Smooth muscle cell of the brain vasculature (primary cell): ENCODE measurements at regions not wholly inside any gene's neighbourhood (a gene's known extent, or its start where the extent isn't known, plus 50 kb on each side); places are given as distances from the start of the nearest gene placed in this dataset.
"Not testable (repeated sequence)": the region's sequence is repeated elsewhere in the genome, so short reads cannot be mapped to it uniquely, and the experiment has no call there.

Experiments
- DNase-seq: peaks from one replicate; pipeline ENCODE4 v3.0.0-alpha.2; 2012; ENCODE audit warnings: low read depth, low spot score

DNA sequence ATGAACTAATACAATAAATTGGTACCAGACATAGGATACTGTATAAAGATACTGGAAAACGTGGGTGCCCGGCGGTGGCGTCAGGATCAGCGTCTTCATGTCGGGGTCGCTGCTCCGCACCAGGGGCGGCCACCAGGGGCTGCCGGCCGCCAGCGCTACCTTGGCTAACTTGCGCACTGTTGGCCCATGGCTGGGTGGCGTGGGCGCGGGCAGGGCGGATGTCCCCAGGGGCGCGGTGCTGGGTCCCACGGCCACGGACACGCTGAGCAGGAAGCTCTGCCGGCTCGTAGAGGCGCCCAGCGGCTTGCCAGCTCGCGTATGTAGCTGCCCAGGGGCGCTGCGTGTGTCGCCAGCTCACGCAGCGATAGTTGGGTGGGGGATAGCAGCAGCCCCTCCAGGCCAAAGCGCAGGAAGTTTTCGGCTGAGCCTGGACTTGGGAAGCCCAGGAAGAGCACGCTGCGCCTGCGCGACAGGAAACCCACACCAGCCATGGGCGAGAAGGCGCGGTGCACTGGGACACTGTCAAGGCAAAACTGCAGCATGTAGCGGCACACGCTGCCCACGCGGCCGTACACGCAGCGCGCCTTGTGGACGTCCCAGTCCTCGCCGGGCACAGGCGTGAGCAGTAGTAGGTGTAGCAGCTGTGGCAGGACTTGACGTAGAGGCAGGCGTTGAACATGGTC lies 299.9 kb downstream of the CCDC74A start:
- no peak for DNase-seq

DNA sequence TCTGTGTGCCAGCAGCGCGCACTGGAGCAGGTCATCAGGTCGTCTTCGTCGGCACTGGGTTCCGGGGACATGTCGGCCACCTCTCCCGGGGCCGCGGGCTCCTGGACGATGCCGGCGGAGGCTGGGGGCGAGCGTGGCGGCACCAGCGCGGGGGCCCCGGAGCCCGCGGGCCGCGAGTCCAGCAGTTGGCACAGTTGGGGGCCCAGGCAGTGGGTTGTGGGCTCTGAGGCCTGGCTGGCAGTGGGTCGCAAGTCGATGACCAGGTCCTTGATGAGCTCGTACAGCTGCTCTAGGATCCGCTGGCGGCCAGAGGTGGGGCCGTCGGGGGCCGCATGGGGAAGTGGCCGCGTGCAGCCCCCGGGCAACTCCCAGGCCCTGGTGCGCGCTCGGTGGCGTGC lies 300.5 kb downstream of the CCDC74A start:
- DNase-seq = no peak

DNA sequence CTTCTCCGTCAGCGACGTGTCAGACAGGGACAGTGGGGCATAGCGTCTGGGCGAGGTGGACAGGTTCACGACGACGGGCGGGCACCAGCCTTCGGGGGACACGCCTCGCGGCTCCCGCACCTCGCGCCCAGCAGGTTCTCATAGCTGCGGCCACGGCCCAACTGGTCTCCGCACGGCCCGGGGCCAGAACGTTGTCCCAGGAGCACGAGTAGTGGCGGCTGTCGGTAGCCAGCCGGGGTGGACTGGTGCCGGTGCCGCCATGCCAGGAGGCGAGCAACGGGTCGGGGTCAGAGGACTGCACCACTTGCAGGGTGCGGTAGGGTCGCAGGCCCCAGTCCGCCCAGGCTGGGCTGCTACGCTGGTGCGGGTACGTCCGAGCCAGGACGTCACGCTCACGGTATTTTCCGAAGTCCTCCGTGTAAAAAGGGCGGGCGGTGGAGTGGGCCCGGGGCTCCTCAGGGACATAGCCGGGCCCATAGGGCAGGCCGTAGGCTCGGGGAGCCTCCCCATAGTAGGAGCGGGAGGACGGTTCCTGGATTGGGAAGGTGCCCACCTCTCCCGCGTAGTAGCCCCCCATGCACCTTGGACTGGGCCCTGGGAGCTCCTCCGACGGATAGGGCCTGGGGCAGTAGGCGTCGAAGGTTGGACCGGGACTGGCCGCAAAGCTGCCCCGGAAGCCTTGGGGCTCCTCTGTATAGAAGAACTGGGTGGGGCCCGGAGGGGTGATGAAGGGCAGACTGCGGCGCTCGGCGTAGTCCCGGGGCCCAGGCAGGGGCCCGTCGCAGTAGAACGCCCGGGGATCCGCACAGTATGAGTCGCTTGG lies 301.2 kb downstream of the CCDC74A start:
- not testable (repeated sequence) for DNase-seq

DNA sequence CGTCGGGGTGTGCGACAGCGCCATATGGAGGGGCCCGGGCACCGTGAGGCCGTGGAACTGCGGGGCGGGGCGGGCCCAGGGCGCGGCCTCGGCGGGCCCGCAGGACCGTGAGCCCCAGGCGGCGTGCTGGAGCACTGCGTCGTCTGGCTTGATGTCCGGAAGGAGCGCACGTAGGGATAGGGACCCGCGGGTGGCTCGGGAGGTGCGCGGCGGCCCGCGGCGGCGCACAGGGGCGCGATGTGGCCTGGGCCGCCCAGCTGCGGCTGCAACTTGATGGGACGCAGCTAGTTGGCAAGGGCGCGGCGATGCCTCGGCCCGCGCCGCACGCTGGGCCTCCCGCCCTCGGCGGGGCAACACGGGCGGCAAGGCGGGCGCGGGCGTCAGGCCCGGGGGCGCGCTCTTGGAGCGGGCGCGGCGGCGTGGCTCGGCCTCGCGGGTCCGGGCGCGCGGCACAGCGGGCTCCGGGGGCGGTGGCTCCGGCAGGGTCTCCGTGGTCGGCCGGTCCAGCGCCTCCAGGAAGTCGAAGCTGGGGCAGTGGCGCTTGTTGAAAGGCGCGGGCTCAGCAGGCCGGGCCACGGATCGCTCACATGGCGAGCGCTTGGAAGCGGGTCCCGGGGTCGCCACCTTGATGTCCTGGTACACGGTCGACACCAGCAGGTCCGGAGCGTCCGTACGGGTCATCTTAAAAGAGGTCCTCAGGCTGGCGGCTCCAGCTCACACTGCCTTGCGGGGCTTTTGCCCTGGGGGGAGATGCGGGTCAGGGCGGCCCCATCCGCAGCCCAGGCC lies 302.0 kb downstream of the CCDC74A start:
- not testable (repeated sequence) for DNase-seq

DNA sequence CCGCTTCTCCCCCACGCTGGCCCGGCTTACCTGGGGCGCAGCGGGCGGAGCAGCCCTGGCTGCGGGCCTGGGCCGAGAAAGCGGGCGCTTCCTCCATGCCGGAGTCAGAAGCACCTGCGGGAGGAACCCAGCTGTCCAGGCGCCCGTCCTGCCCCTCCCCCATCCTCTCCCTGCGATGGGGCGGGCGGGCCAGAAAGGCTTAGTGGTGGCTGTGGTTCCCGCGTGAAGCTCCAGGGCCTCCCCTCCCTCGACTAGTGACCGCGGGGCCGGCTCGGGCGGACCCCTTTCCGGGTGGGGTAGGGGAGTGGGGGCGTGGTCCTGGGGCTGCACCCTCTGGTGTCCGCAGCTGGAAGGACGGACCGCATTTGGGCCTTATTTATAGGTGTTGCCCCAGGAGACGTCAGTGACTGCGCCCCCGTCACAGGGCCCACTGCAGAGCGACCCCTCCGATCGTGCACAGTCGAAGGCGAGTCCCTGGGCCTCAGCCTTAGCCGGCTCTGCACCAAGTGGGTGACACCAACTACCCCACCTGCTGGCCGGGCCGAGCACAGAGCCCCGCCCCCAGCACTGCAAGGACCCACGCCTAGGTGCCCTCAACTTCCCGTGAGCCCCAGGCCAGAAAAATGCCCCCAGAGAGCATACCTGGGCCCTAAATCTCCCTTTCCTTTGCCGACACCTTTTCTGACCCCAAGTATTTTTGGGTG lies 302.7 kb downstream of the CCDC74A start:
- DNase-seq = not testable (repeated sequence)

DNA sequence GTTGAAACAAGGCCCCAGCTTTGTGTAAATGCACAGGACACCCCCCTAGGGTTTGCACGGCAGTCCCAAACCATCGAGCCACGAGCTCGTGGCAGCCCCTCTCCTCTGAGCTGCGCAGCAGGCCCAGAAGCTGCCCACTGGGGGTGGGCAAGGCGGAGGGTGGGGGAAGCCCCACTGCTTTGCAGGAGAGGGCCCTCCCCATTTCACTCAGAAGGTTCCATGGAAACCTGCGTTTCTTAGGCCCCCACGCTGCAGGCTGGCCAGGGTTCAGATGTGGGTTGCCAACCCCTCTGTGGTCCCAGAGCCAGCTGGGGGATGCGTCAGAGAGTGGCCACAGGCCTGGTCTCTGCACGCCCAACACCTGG lies 303.2 kb downstream of the CCDC74A start:
- not testable (repeated sequence) for DNase-seq

DNA sequence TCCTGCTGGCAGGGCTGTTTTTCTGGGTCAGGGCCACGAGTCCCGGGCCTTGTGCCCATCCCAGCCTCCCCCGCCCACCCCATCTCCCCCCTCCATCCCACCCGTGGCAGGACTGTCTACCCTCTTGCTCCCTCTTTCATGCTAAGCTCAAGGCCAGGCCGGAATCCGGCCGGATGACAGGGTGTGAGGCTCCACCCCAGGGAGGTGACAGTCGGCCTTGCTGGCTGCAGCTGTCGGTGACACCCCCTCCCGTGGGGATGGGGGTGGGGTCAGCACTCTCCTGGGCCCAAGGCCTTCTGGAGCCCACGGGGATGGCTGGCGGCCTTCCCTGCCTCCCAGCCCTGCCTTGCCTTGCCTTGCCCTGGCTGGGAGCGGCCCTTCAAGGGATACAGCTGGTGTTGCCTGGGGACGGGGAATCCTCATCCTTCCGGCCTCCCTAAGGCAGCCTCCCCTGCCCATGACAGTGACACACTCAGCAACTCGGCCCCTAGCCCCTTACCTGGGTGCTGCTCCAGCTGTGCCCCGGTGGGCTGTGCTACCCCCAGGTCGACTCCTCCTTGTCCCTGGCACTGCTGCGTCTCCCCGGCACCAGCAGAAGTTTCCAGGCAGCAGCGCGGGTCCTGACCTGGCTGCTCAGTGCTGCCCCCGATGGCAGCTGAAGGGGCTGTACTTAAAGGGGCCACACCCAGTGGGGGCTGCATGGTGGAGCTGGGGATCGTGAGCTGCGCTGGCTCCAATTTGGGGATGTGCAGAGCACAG lies 303.9 kb downstream of the CCDC74A start:
- not testable (repeated sequence) for DNase-seq

DNA sequence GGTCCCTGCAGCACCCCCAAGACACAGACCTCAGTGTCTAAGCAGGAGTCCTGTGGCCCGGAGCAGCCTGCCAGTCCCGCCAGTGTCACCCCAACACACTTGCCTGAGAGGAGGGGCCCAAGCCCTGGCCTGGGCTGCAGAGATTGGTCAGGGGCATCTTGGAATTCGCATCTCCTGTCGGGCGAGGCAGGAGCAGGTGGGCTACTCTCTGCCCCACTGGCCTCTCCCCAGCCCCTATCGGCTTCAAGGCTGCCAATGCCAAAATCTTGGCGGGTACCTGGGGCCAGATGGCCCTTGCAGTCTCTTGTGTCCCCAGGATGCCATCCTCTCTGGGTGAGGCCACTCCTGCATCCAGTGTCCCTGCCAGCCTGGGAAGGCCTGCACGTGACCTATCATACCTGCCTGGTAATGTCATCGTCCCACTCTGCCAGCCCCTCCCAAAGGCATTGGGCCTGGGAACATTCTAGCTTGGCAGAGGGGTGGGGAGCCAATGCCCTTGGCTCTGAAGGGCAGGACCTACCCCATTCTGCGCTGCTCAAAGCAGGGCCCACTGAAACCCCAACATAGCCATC lies 304.6 kb downstream of the CCDC74A start:
- DNase-seq = not testable (repeated sequence)

DNA sequence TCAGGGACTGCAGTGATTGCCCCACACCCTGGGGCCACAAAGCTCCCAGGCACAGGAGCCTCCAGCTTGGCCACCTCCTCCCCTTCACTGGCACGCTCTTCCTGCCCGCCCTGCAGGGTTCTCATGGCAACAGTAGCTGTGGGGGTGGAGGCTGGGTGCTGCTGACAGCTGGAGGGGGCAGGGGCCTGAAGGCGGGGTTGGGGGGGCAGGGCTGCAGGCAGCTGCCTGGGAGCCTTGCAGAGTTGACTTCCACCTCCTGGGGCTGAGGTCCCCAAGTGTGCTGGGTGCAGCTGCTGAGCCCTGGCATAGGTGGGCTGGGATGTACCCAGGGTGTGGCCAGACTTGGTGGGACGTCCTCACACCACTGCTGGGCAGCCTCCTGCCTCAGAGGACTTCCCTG lies 305.2 kb downstream of the CCDC74A start:
- not testable (repeated sequence) for DNase-seq

DNA sequence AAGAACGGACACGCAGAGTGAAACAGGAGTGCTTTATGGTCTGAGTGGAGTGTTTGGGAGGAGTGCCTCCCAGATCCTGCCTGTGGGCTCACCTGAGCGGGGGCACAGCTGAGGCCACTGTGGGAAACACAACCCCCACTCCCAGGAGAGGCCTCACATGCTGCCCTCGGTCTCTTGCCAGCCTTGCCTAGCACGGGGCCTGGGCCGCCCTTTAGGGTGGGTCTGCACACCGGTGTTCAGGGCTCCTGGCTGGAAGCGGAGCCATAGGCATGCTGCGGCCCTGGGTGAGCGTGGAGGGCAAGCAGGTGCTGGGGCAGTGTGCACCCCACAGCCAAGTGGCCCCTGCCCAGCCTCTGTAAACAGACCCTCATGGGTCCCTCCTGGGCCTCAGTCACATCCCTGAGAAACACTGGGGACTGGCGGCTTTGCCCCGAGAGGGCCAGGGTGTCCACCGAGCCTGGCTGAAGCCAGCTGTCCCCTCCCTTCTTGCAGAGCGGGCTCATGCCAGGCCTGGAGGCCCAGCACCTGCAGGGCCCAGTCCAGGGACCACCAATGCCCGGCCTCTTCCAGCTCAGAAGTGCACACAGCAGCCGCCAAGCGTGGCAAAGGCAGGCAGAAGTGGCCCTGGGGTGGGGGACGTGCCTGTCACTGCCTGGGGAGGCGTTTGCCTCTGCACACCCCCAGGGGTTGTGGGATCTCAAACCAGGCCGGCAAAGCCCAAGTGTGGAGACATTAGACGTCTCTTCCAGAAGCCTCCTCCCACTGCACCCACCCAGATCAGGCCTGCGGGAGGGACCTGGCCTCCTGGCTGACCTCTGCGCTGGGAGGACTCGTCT lies 305.9 kb downstream of the CCDC74A start:
- not testable (repeated sequence) for DNase-seq

DNA sequence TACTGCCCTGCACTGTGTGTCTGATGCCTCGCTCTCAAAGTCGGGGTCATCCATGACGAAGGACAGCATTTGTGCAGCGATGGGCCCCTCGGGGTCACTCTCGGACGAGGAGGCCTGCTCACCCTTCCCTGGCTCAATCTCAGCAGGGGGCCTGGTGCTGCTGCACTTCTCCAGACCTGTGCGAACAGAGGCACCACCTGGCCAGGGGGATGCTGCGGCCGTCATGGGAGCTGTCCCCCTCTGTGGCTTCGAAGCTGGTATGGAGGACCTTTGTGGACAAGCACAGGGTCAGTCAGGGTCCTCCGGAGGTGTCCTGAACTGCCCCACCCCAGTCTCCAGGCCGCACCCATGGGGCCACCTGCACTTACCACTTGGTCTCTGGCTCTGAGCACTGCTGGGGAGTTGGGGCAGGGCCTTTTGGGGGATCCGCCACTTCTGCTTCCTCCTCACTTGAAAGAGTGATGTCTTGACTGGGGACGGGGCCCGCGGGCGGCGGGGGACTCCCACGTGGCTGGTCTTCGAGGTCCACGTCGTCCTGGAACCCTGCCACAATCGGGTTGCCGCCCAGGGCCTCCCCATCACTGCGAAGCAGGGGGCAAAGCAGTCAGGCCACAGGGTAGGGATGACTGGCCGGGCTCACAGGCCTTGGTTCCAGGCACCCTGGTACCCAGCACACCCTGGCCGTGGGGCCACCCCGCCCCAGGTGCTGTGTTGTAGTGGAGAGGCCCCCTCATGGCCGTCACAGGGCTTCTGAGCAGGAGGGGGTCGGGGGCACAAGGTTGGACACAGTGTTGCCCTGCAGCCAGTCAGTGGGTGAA lies 306.7 kb downstream of the CCDC74A start:
- not testable (repeated sequence) for DNase-seq

DNA sequence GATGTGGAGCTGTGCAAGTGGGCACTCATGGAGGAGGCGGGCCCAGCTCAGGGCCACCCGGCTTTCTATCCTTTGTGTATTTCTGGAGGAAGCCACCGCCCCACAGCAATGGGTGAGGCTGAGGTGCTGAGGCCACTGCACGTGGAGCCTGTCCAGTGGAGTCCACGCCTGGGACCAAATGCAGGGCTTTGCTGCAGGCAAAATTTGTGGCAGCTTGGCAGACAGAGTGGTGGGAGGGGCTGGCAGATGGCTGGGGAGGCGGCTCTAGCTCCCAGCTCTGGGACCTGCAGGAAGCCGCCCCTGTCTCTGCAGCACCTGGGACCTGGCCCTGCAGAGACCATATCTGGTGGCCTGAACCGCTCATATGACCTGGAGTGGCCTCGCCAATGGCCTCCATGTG lies 307.3 kb downstream of the CCDC74A start:
- DNase-seq = not testable (repeated sequence)

DNA sequence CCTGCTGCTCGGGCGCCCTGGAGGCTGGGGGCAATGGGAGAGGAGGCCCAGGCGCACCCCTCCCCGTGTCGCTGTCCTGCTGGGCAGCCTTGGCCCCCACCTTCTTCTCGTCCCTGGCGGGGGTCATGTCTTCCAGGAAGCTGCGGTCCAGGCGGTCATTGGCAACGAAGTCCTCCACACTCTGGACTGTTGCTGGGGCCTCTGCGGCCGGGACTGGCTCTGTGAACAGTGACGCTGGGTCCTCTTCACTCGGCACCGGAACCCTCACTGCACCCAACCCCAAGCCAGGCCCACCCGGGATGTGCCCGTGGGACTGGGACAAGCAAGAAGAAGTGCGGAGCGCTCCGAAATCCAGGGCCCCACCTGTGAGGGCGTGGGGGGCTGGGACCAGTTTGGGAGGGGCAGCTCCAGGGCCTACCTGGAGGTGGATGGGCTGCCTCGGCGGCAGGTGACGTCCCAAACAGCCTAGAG lies 308.0 kb downstream of the CCDC74A start:
- DNase-seq = no peak

DNA sequence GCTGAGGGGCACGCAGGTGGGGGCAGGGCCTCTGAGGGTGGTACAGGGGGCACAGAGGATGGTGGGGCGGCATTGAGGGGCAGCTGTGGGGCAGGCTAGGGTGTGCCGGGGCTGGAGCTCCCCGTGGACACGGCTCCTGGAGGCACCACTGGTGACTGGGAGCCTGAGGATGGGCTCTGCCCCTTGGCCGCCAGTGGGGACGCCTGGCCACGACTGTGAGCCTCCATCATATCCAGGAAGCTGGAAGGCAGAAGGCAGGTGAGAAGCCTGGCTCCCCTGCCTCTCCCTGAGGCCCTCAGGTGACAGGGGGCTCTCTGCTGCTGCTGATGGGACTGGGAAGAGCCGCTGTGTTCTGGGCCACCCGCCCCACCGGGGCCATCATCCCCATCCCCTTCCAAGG lies 308.4 kb downstream of the CCDC74A start:
- DNase-seq = not testable (repeated sequence)

DNA sequence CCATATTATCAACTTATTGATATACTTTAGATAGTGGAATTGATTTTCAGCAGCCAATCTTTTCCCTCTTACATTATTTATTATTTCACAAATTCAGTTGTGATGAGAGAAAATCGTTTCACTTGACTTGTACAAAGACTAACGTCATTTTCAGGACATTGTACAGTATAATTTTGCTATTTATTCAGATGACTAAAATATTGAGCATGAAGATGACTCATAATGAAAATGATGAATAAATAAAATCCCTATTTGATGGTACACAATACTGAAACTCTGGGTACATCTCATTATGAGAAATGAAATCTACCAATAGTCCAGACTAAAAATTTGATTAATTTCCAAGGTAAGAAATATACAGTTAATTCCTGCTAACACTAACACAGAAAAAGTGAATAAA lies 316.4 kb downstream of the CCDC74A start:
- DNase-seq = not testable (repeated sequence)

DNA sequence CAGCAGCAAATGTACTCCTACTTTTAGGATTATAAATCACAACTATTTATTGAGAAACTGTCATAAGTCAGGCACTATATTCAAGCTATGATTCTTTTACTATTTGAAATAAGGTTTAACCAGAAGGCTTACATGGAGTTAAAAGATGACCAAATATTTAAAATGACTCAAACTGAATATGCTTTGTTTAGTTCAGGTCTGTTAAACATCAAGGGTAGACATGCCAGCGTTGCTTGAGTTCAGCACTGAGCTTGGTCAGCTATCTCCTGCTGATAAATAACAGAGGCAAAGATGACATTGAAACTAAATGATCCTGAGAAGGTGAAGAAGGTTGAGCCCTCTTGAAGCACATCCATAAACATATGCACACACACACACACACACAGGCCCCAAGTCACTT lies 305.6 kb downstream of the ANKRD30BL start:
- not testable (repeated sequence) for DNase-seq

DNA sequence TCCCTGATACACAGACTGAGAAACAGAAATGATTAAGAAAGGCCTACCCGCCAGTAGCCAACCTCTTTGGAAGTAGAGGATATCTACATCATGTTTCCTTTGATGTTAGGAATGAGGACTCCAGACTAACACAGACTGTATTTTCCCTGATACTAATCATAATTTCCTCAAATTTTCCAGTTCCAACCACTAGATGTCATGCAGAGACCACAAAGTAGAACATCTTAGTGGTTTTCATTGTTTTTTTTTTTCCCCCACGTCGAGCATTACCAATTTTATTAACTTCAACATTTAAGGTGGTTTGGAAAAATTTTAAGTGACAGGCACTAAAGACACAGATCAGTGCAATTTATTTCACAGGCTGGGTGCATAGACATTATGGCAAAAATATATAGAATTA lies 303.6 kb downstream of the ANKRD30BL start:
- DNase-seq = not testable (repeated sequence)
